ENCODE measurements at regions not wholly inside any gene's neighbourhood (a gene's known extent, or its start where the extent isn't known, plus 50 kb on each side); places are given as distances from the start of the nearest gene placed in this dataset.

DNA sequence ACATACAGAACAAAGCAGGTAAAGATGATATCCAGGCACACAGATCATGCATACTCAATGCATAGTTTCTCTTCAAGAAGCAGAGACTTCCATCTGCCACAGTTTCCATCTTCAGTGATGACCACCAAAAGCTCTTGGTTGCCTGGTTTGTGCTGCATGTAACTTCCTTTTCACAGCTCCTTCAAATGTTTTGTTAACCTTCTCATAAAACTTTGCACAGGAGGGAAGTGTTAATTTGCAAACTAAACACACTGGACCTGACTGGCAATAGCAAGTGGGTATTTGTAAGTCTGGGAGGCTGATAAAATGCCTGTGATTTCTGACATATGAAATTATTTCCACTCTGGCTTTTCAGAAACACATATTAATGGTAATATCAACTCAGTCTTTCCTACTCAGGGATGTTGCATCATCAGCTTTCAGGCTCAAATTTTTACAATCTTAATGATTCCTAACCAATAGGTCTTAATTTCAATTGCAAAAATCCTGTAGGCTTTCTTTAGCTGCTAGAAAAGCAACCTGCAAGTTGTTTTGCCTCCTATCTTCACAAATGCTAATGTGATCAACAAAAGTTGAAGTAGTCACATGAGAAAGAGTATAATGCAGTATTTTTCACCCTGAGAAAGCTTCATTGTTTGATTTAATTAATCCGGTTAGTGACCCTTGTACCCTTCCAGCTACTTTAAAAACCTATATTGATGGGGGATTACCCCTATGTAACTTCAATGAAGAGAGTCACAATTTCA is 575.6 kb downstream of the DIAPH3 start:
- Mint-ChIP-seq H3K27me3 (ENCODE audit: low read depth) (peaks cover 3% of the 10 kb centered on the region), H3K4me1 (ENCODE audit: low read depth) (peaks cover 24% of the 10 kb centered on the region), H3K4me3 (ENCODE audit: unreplicated experiment) (no peak overlapping the region), H3K9me3 (ENCODE audit: low read depth) (peaks cover 12% of the 10 kb centered on the region), H3K36me3 (ENCODE audit: low read depth) (peaks cover 4% of the 10 kb centered on the region), H3K27ac (ENCODE audit: unreplicated experiment) (no peak overlapping the region)
- TF ChIP-seq, protein P1, sequence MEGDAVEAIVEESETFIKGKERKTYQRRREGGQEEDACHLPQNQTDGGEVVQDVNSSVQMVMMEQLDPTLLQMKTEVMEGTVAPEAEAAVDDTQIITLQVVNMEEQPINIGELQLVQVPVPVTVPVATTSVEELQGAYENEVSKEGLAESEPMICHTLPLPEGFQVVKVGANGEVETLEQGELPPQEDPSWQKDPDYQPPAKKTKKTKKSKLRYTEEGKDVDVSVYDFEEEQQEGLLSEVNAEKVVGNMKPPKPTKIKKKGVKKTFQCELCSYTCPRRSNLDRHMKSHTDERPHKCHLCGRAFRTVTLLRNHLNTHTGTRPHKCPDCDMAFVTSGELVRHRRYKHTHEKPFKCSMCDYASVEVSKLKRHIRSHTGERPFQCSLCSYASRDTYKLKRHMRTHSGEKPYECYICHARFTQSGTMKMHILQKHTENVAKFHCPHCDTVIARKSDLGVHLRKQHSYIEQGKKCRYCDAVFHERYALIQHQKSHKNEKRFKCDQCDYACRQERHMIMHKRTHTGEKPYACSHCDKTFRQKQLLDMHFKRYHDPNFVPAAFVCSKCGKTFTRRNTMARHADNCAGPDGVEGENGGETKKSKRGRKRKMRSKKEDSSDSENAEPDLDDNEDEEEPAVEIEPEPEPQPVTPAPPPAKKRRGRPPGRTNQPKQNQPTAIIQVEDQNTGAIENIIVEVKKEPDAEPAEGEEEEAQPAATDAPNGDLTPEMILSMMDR (IDR thresholded peaks at IDR 0.05) = no peak
- no peak for DNase-seq (ENCODE audit: low spot score)

DNA sequence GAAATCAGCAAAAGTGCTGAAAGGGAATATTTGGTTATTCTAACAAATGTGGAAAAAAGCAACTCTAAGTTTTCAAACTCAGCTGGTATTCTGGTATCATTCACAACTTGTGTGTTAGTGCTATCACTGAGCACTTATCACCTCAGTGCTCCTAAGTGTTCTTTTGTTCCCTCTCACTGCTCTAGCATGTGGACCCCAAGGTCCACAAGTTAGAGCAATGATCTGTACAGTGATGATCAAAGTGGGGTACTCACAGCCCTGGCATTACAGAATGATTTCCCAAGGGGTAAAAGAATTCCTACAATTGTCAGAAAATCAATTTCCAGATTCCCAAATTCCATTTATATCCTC is 575.0 kb downstream of the DIAPH3 start:
- DNase-seq (ENCODE audit: low spot score) = no peak

GRCh38 chr13:59601993-59602392 is 561.7 kb downstream of the DIAPH3 start:
- Mint-ChIP-seq H3K27me3 (ENCODE audit: low read depth) (no peaks in the 10 kb centered on the region), H3K4me3 (ENCODE audit: unreplicated experiment) (no peak overlapping the region), H3K36me3 (ENCODE audit: low read depth) (no peaks in the 10 kb centered on the region), H3K27ac (ENCODE audit: unreplicated experiment) (no peak overlapping the region), H3K9me3 (ENCODE audit: low read depth) (peaks cover 24% of the 10 kb centered on the region), H3K4me1 (ENCODE audit: low read depth) (no peaks in the 10 kb centered on the region)
- no peak for DNase-seq (ENCODE audit: low spot score)
- TF ChIP-seq, protein P1 (IDR thresholded peaks at IDR 0.05) = no peak

More for the DNA sequence above, 575.0 kb downstream of the DIAPH3 start:
- TF ChIP-seq, protein P1 (IDR thresholded peaks at IDR 0.05) = no peak
- H3K36me3 Mint-ChIP-seq (ENCODE audit: low read depth) = peaks cover 8% of the 10 kb centered on the region
- peaks cover 3% of the 10 kb centered on the region for H3K27me3 Mint-ChIP-seq (ENCODE audit: low read depth)
- peaks cover 24% of the 10 kb centered on the region for H3K4me1 Mint-ChIP-seq (ENCODE audit: low read depth)
- H3K9me3 Mint-ChIP-seq (ENCODE audit: low read depth) = peaks cover 18% of the 10 kb centered on the region
- no peak overlapping the region for H3K27ac Mint-ChIP-seq (ENCODE audit: unreplicated experiment)
- H3K4me3 Mint-ChIP-seq (ENCODE audit: unreplicated experiment) = no peak overlapping the region

DNA sequence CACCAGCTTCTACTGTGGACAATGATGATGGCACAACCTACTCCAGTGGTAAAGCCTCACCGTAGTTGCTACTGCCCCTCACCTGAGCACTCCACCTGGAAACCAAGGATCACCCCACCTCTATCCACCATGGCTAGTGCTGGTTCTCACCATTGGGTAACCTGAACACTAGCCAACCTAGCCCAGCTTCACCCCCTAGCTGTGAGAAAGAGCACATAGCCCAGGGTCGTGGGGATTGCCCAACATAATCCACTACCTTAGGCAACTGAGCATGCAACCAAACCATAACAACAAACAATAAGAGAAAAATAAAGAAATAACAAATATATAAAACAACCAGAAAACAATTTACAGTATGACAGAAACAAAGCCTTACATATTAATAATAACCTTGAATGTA is 560.1 kb downstream of the DIAPH3 start:
- TF ChIP-seq, protein P1 (IDR thresholded peaks at IDR 0.05) = no peak
- Mint-ChIP-seq H3K27me3 (ENCODE audit: low read depth) (no peaks in the 10 kb centered on the region), H3K9me3 (ENCODE audit: low read depth) (peaks cover 22% of the 10 kb centered on the region), H3K27ac (ENCODE audit: unreplicated experiment) (no peak overlapping the region), H3K36me3 (ENCODE audit: low read depth) (no peaks in the 10 kb centered on the region), H3K4me1 (ENCODE audit: low read depth) (no peaks in the 10 kb centered on the region), H3K4me3 (ENCODE audit: unreplicated experiment) (no peak overlapping the region)
- DNase-seq (ENCODE audit: low spot score) = no peak

DNA sequence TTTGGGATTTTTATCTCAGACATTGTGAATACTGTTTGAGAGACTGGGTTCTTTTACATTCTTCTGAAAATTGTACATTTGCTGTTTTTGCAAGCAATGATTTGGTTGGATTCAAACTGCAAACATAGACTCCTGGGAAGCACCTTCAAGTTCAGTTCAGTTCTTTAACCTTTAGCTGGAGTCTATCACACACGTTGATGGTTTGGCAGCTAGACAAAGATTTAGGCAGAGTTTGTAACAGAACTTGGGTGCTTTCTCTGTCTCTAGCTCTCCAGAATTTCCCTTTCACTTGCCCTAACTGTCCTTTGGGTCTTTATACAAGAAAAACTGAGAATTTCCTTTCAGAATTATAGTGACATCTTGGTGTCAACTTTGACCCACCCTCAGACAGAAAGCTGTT is 556.6 kb downstream of the DIAPH3 start:
- TF ChIP-seq, protein P1 (IDR thresholded peaks at IDR 0.05) = no peak

More for the DNA sequence above, 556.6 kb downstream of the DIAPH3 start:
- Mint-ChIP-seq H3K9me3 (ENCODE audit: low read depth) (peaks cover 3% of the 10 kb centered on the region), H3K36me3 (ENCODE audit: low read depth) (no peaks in the 10 kb centered on the region), H3K27ac (ENCODE audit: unreplicated experiment) (no peak overlapping the region), H3K4me1 (ENCODE audit: low read depth) (no peaks in the 10 kb centered on the region), H3K27me3 (ENCODE audit: low read depth) (no peaks in the 10 kb centered on the region), H3K4me3 (ENCODE audit: unreplicated experiment) (no peak overlapping the region)
- DNase-seq (ENCODE audit: low spot score) = no peak
